ENCODE measurements at regions not wholly inside any gene's neighbourhood (a gene's known extent, or its start where the extent isn't known, plus 50 kb on each side); places are given as distances from the start of the nearest gene placed in this dataset.

DNA sequence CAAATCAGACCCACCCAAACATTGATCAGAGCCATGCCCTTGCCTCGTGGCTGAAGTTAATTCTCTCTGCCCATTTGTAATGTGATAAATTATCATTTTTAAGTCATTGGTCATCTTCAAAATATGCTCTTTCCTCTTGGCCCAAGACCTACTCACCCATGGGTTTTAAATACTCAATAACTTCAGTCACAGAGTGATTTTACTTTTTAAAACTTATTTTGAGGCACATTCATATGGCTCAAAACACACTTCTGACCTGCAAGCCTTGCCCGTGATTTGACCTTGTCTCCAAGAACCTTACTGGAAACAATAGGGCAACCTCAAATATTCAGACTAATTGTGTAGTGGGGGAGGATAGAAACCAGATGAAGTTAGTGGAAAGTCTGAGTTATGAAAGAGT lies 176.2 kb upstream of the LNX1 start:
- TF ChIP-seq, protein P1, sequence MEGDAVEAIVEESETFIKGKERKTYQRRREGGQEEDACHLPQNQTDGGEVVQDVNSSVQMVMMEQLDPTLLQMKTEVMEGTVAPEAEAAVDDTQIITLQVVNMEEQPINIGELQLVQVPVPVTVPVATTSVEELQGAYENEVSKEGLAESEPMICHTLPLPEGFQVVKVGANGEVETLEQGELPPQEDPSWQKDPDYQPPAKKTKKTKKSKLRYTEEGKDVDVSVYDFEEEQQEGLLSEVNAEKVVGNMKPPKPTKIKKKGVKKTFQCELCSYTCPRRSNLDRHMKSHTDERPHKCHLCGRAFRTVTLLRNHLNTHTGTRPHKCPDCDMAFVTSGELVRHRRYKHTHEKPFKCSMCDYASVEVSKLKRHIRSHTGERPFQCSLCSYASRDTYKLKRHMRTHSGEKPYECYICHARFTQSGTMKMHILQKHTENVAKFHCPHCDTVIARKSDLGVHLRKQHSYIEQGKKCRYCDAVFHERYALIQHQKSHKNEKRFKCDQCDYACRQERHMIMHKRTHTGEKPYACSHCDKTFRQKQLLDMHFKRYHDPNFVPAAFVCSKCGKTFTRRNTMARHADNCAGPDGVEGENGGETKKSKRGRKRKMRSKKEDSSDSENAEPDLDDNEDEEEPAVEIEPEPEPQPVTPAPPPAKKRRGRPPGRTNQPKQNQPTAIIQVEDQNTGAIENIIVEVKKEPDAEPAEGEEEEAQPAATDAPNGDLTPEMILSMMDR (conservative IDR thresholded peaks at IDR 0.05; ENCODE audit: low read depth in 2 of 2), result no peak
- TF ChIP-seq POLR2AphosphoS5 (IDR thresholded peaks at IDR 0.05; ENCODE audit: low read depth), result no peak
- no peak for TF ChIP-seq EZH2 (IDR thresholded peaks at IDR 0.05; ENCODE audit: low read depth, unreplicated experiment)
- TF ChIP-seq, protein P2, sequence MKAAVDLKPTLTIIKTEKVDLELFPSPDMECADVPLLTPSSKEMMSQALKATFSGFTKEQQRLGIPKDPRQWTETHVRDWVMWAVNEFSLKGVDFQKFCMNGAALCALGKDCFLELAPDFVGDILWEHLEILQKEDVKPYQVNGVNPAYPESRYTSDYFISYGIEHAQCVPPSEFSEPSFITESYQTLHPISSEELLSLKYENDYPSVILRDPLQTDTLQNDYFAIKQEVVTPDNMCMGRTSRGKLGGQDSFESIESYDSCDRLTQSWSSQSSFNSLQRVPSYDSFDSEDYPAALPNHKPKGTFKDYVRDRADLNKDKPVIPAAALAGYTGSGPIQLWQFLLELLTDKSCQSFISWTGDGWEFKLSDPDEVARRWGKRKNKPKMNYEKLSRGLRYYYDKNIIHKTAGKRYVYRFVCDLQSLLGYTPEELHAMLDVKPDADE (IDR thresholded peaks at IDR 0.05), result no peak
- TF ChIP-seq STAT1 (IDR thresholded peaks at IDR 0.05; ENCODE audit: unreplicated experiment), result no peak
- TF ChIP-seq, protein P3, sequence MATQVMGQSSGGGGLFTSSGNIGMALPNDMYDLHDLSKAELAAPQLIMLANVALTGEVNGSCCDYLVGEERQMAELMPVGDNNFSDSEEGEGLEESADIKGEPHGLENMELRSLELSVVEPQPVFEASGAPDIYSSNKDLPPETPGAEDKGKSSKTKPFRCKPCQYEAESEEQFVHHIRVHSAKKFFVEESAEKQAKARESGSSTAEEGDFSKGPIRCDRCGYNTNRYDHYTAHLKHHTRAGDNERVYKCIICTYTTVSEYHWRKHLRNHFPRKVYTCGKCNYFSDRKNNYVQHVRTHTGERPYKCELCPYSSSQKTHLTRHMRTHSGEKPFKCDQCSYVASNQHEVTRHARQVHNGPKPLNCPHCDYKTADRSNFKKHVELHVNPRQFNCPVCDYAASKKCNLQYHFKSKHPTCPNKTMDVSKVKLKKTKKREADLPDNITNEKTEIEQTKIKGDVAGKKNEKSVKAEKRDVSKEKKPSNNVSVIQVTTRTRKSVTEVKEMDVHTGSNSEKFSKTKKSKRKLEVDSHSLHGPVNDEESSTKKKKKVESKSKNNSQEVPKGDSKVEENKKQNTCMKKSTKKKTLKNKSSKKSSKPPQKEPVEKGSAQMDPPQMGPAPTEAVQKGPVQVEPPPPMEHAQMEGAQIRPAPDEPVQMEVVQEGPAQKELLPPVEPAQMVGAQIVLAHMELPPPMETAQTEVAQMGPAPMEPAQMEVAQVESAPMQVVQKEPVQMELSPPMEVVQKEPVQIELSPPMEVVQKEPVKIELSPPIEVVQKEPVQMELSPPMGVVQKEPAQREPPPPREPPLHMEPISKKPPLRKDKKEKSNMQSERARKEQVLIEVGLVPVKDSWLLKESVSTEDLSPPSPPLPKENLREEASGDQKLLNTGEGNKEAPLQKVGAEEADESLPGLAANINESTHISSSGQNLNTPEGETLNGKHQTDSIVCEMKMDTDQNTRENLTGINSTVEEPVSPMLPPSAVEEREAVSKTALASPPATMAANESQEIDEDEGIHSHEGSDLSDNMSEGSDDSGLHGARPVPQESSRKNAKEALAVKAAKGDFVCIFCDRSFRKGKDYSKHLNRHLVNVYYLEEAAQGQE (IDR thresholded peaks at IDR 0.05; ENCODE audit: unreplicated experiment), result no peak
- no peak for TF ChIP-seq EZH2phosphoT487 (IDR thresholded peaks at IDR 0.05; ENCODE audit: unreplicated experiment)
- no peak for TF ChIP-seq ZNF114 (CRISPR knock-in tag; IDR thresholded peaks at IDR 0.05)
- TF ChIP-seq CREB1 (CRISPR knock-in tag; IDR thresholded peaks at IDR 0.05; ENCODE audit: low read depth), result no peak
- no peak for TF ChIP-seq ZNF331 (CRISPR knock-in tag; IDR thresholded peaks at IDR 0.05; ENCODE audit: low read depth)
- no peak for TF ChIP-seq JUNB (IDR thresholded peaks at IDR 0.05; ENCODE audit: unreplicated experiment)
- no peak for TF ChIP-seq NANOG (IDR thresholded peaks at IDR 0.05; ENCODE audit: borderline replicate concordance)
- TF ChIP-seq, protein P4, sequence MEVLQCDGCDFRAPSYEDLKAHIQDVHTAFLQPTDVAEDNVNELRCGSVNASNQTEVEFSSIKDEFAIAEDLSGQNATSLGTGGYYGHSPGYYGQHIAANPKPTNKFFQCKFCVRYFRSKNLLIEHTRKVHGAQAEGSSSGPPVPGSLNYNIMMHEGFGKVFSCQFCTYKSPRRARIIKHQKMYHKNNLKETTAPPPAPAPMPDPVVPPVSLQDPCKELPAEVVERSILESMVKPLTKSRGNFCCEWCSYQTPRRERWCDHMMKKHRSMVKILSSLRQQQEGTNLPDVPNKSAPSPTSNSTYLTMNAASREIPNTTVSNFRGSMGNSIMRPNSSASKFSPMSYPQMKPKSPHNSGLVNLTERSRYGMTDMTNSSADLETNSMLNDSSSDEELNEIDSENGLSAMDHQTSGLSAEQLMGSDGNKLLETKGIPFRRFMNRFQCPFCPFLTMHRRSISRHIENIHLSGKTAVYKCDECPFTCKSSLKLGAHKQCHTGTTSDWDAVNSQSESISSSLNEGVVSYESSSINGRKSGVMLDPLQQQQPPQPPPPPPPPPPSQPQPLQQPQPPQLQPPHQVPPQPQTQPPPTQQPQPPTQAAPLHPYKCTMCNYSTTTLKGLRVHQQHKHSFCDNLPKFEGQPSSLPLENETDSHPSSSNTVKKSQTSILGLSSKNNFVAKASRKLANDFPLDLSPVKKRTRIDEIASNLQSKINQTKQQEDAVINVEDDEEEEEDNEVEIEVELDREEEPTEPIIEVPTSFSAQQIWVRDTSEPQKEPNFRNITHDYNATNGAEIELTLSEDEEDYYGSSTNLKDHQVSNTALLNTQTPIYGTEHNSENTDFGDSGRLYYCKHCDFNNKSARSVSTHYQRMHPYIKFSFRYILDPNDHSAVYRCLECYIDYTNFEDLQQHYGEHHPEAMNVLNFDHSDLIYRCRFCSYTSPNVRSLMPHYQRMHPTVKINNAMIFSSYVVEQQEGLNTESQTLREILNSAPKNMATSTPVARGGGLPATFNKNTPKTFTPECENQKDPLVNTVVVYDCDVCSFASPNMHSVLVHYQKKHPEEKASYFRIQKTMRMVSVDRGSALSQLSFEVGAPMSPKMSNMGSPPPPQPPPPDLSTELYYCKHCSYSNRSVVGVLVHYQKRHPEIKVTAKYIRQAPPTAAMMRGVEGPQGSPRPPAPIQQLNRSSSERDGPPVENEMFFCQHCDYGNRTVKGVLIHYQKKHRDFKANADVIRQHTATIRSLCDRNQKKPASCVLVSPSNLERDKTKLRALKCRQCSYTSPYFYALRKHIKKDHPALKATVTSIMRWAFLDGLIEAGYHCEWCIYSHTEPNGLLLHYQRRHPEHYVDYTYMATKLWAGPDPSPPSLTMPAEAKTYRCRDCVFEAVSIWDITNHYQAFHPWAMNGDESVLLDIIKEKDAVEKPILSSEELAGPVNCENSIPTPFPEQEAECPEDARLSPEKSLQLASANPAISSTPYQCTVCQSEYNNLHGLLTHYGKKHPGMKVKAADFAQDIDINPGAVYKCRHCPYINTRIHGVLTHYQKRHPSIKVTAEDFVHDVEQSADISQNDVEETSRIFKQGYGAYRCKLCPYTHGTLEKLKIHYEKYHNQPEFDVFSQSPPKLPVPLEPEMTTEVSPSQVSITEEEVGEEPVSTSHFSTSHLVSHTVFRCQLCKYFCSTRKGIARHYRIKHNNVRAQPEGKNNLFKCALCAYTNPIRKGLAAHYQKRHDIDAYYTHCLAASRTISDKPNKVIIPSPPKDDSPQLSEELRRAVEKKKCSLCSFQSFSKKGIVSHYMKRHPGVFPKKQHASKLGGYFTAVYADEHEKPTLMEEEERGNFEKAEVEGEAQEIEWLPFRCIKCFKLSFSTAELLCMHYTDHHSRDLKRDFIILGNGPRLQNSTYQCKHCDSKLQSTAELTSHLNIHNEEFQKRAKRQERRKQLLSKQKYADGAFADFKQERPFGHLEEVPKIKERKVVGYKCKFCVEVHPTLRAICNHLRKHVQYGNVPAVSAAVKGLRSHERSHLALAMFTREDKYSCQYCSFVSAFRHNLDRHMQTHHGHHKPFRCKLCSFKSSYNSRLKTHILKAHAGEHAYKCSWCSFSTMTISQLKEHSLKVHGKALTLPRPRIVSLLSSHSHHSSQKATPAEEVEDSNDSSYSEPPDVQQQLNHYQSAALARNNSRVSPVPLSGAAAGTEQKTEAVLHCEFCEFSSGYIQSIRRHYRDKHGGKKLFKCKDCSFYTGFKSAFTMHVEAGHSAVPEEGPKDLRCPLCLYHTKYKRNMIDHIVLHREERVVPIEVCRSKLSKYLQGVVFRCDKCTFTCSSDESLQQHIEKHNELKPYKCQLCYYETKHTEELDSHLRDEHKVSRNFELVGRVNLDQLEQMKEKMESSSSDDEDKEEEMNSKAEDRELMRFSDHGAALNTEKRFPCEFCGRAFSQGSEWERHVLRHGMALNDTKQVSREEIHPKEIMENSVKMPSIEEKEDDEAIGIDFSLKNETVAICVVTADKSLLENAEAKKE (CRISPR knock-in tag; IDR thresholded peaks at IDR 0.05), result no peak

All from GM23338 (cell line).